ENCODE measurements at regions not wholly inside any gene's neighbourhood (a gene's known extent, or its start where the extent isn't known, plus 50 kb on each side); places are given as distances from the start of the nearest gene placed in this dataset.
A peak's percentile ranks its signal among the peaks of the same experiment; 100 is the strongest.

- CTCF ChIA-PET: no interaction called here
These were observed 292.7 kb upstream of the AMOT start for GRCh38 chrX:113133316-113133715.

GRCh38 chrX:113124693-113125092, 284.1 kb upstream of the AMOT start:
- no peaks in the 10 kb centered on the region for H3K4me1 Mint-ChIP-seq (ENCODE audit: insufficient read depth, unreplicated experiment)
- H3K4me3 Mint-ChIP-seq (ENCODE audit: unreplicated experiment): no peak overlapping the region
- CTCF ChIA-PET: no interaction called here
- H3K27ac Mint-ChIP-seq (ENCODE audit: low read depth, unreplicated experiment): no peak overlapping the region
- intact Hi-C loops (cut with micrococcal nuclease): no loop called here
- H3K27me3 Mint-ChIP-seq (ENCODE audit: insufficient read depth, unreplicated experiment): peaks cover 15% of the 10 kb centered on the region
- BruUV-seq (replicated peaks): no TSS peak
- POLR2A ChIA-PET: interaction anchor here (0.6 kb wide), 1 partner anchor 927 kb away, joined by 4 read pairs; no protein-coding TSS in a partner anchor
- H3K36me3 Mint-ChIP-seq (ENCODE audit: insufficient read depth, unreplicated experiment): no peaks in the 10 kb centered on the region
- no peak for TF ChIP-seq CTCF (IDR thresholded peaks at IDR 0.05; ENCODE audit: unreplicated experiment)
- no peaks in the 10 kb centered on the region for H3K9me3 Mint-ChIP-seq (ENCODE audit: unreplicated experiment)
- DNase-seq (ENCODE audit: unreplicated experiment): no peak

More at GRCh38 chrX:113133316-113133715, 292.7 kb upstream of the AMOT start:
- DNase-seq (ENCODE audit: unreplicated experiment): no peak
- Mint-ChIP-seq H3K36me3 (ENCODE audit: insufficient read depth, unreplicated experiment) (no peaks in the 10 kb centered on the region), H3K9me3 (ENCODE audit: unreplicated experiment) (peaks cover 9% of the 10 kb centered on the region), H3K4me3 (ENCODE audit: unreplicated experiment) (no peak overlapping the region), H3K27ac (ENCODE audit: low read depth, unreplicated experiment) (no peak overlapping the region), H3K4me1 (ENCODE audit: insufficient read depth, unreplicated experiment) (no peaks in the 10 kb centered on the region), H3K27me3 (ENCODE audit: insufficient read depth, unreplicated experiment) (peaks cover 17% of the 10 kb centered on the region)
- POLR2A ChIA-PET: no interaction called here
- no peak for TF ChIP-seq CTCF (IDR thresholded peaks at IDR 0.05; ENCODE audit: unreplicated experiment)
- intact Hi-C loops (cut with micrococcal nuclease): no loop called here
- no TSS peak for BruUV-seq (replicated peaks)

- Mint-ChIP-seq H3K36me3 (ENCODE audit: insufficient read depth, unreplicated experiment) (no peaks in the 10 kb centered on the region), H3K4me3 (ENCODE audit: unreplicated experiment) (no peak overlapping the region), H3K27ac (ENCODE audit: low read depth, unreplicated experiment) (no peak overlapping the region), H3K4me1 (ENCODE audit: insufficient read depth, unreplicated experiment) (no peaks in the 10 kb centered on the region), H3K9me3 (ENCODE audit: unreplicated experiment) (no peaks in the 10 kb centered on the region), H3K27me3 (ENCODE audit: insufficient read depth, unreplicated experiment) (peaks cover 16% of the 10 kb centered on the region)
- no TSS peak for BruUV-seq (replicated peaks)
- no peak for DNase-seq (ENCODE audit: unreplicated experiment)
- no peak for TF ChIP-seq CTCF (IDR thresholded peaks at IDR 0.05; ENCODE audit: unreplicated experiment)
- ChIA-PET POLR2A (no interaction called here), CTCF (interaction anchor here (0.7 kb wide), 1 partner anchor 410 kb away, joined by 6 read pairs; no protein-coding TSS in a partner anchor)
- intact Hi-C loops (cut with micrococcal nuclease): no loop called here
These were observed 234.9 kb upstream of the AMOT start for GRCh38 chrX:113075521-113075920.

GRCh38 chrX:113059714-113060113, 219.1 kb upstream of the AMOT start:
- ChIA-PET CTCF (no interaction called here), POLR2A (no interaction called here)
- Mint-ChIP-seq H3K27ac (ENCODE audit: low read depth, unreplicated experiment) (no peak overlapping the region), H3K4me3 (ENCODE audit: unreplicated experiment) (no peak overlapping the region), H3K4me1 (ENCODE audit: insufficient read depth, unreplicated experiment) (no peaks in the 10 kb centered on the region), H3K27me3 (ENCODE audit: insufficient read depth, unreplicated experiment) (peaks cover 29% of the 10 kb centered on the region), H3K36me3 (ENCODE audit: insufficient read depth, unreplicated experiment) (no peaks in the 10 kb centered on the region), H3K9me3 (ENCODE audit: unreplicated experiment) (peaks cover 7% of the 10 kb centered on the region)
- intact Hi-C loops (cut with micrococcal nuclease): no loop called here
- DNase-seq (ENCODE audit: unreplicated experiment): peak; percentile 34
- TF ChIP-seq CTCF (IDR thresholded peaks at IDR 0.05; ENCODE audit: unreplicated experiment): no peak
- BruUV-seq (replicated peaks): no TSS peak
